B cell (primary cell): ENCODE measurements at regions not wholly inside any gene's neighbourhood (a gene's known extent, or its start where the extent isn't known, plus 50 kb on each side); places are given as distances from the start of the nearest gene placed in this dataset.

Source experiments
- ATAC-seq: fragments of 200-7000 bp; cut with Tn5 transposase; one replicate; pipeline ENCODE4 v1.10.0; 2021; ENCODE audit warnings: low read depth, mild to moderate bottlenecking, moderate number of reproducible peaks, moderate library complexity
- CTCF ChIA-PET: fragments of 350-600 bp; sonication (Branson Sonifier 250); formaldehyde crosslinking; loops from one replicate; lab custom pipeline; 2021; ENCODE audit warnings: antibody characterized with exemption, inconsistent platforms; lab: Charles Lee
- POLR2A ChIA-PET: fragments of 350-600 bp; sonication (Branson Sonifier 250); formaldehyde crosslinking; loops from one replicate; lab custom pipeline; 2021; ENCODE audit warnings: antibody characterized with exemption; lab: Charles Lee
- DNase-seq: peaks from one replicate; pipeline ENCODE4 v3.0.0; 2013
- H2AFZ ChIP-seq: 2 replicates; pipeline ENCODE4 v1.6.1; 2012; ENCODE audit warnings: mild to moderate bottlenecking, low read depth, low read length; ENCODE audit not compliant: insufficient read depth, poor library complexity, severe bottlenecking
- H3K27ac ChIP-seq, 2 donors: 1 replicate in 1 of 2; 2 replicates in 1 of 2; pipeline ENCODE4 v1.5.1; 2012 to 2013; ENCODE audit warnings: low read length in 2 of 2, mild to moderate bottlenecking in 2 of 2, moderate library complexity in 1 of 2
- H3K27me3 ChIP-seq, 4 experiments: fragments of 200-600 bp in 1 of 4; sonication (generic) in 1 of 4; replicated peaks in 1 of 4; 1 replicate in 2 of 4; 2 replicates in 2 of 4; pipeline versions ENCODE4 v1.6.1 to v1.7.0; 2013 to 2016; ENCODE audit warnings: low read length in 3 of 4, mild to moderate bottlenecking in 2 of 4, mixed read lengths in 1 of 4, moderate library complexity in 1 of 4; ENCODE audit not compliant: insufficient read depth in 4 of 4, control insufficient read depth in 3 of 4; ENCODE audit errors: control extremely low read depth in 1 of 4
- H3K36me3 ChIP-seq, 2 experiments: replicated peaks in 1 of 2; 1 replicate in 1 of 2; 2 replicates in 1 of 2; pipeline versions ENCODE4 v1.6.1 to v1.7.1; 2013; ENCODE audit warnings: low read length in 1 of 2; ENCODE audit not compliant: insufficient read depth in 2 of 2, control insufficient read depth in 1 of 2; ENCODE audit errors: control extremely low read depth in 1 of 2, extremely low read depth in 1 of 2
- H3K4me1 ChIP-seq, 2 donors: fragments of 200-600 bp in 1 of 2; sonication (generic) in 1 of 2; 1 replicate in 1 of 2; 2 replicates in 1 of 2; pipeline versions ENCODE4 v1.5.1 to v1.6.1; 2013 to 2017; ENCODE audit warnings: low read length in 2 of 2; ENCODE audit not compliant: control insufficient read depth in 2 of 2, insufficient read depth in 2 of 2
- H3K4me2 ChIP-seq: replicated peaks from 2 replicates; pipeline ENCODE3; 2012; ENCODE audit warnings: mild to moderate bottlenecking, low read depth, low read length; ENCODE audit not compliant: poor library complexity, severe bottlenecking
- H3K4me3 ChIP-seq, 5 experiments: fragments of 200-600 bp in 1 of 5; sonication (generic) in 1 of 5; 1 replicate in 3 of 5; 2 replicates in 2 of 5; pipeline versions ENCODE4 v1.5.1 to v1.7.0; 2011 to 2016; ENCODE audit warnings: low read length in 4 of 5, mild to moderate bottlenecking in 4 of 5, low read depth in 2 of 5, control low read depth in 1 of 5, moderate library complexity in 1 of 5; ENCODE audit not compliant: insufficient read depth in 1 of 5; ENCODE audit errors: control extremely low read depth in 1 of 5, extremely low read depth in 1 of 5
- H3K79me2 ChIP-seq: fragments of 200-600 bp; sonication (generic); one replicate; pipeline ENCODE4 v1.6.0; 2016; ENCODE audit warnings: low read length; ENCODE audit not compliant: control insufficient read depth, insufficient read depth
- H3K9ac ChIP-seq: fragments of 200-600 bp; sonication (generic); 2 replicates; pipeline ENCODE4 v1.6.1; 2017; ENCODE audit warnings: mild to moderate bottlenecking, low read length, moderate library complexity
- H3K9me3 ChIP-seq, 3 donors: one replicate each; pipeline versions ENCODE4 v1.6.1 to v1.7.1; 2013; ENCODE audit warnings: low read length in 2 of 3; ENCODE audit not compliant: control insufficient read depth in 2 of 3, insufficient read depth in 1 of 3; ENCODE audit errors: control extremely low read depth in 1 of 3
- H4K20me1 ChIP-seq: 2 replicates; pipeline ENCODE4 v1.6.0; 2012; ENCODE audit warnings: mild to moderate bottlenecking, low read length; ENCODE audit not compliant: insufficient read depth, control insufficient read depth, poor library complexity, severe bottlenecking
- H3K27ac Mint-ChIP-seq: one replicate; pipeline ENCODE4 v1.8.0; 2021; ENCODE audit warnings: mixed read lengths
- H3K27me3 Mint-ChIP-seq: one replicate; pipeline ENCODE4 v1.8.0; 2021; ENCODE audit warnings: mixed read lengths
- H3K4me1 Mint-ChIP-seq: one replicate; pipeline ENCODE4 v1.8.0; 2021; ENCODE audit warnings: mixed read lengths
- H3K4me3 Mint-ChIP-seq: one replicate; pipeline ENCODE4 v1.8.0; 2021; ENCODE audit warnings: mixed read lengths
- H3K9me3 Mint-ChIP-seq: one replicate; pipeline ENCODE4 v1.8.0; 2022; ENCODE audit warnings: mixed read lengths; ENCODE audit not compliant: insufficient read depth
- EZH2 ChIP-seq: IDR thresholded peaks from 2 replicates; pipeline ENCODE4 v1.6.1; 2012; ENCODE audit warnings: borderline replicate concordance, low read depth, mild to moderate bottlenecking, moderate library complexity, low read length; ENCODE audit not compliant: insufficient read depth, poor library complexity, severe bottlenecking
- WGBS: methylation state at CpG from one replicate; pipeline ENCODE4 v1.1.5; 2013; ENCODE audit warnings: missing lambda C conversion rate; ENCODE audit not compliant: insufficient coverage; 5-methylcytosine and 5-hydroxymethylcytosine counted together
- intact Hi-C: fragments of 100-400 bp; cut with micrococcal nuclease; formaldehyde crosslinking; loops from one replicate; pipeline ENCODE4 v1.10.0; 2022
- TF ChIP-seq, protein P1 (sequence below): fragments of 200-600 bp; IDR thresholded peaks from one replicate; pipeline ENCODE4 v1.8.0; 2022; ENCODE audit warnings: antibody characterized with exemption, mild to moderate bottlenecking

DNA sequence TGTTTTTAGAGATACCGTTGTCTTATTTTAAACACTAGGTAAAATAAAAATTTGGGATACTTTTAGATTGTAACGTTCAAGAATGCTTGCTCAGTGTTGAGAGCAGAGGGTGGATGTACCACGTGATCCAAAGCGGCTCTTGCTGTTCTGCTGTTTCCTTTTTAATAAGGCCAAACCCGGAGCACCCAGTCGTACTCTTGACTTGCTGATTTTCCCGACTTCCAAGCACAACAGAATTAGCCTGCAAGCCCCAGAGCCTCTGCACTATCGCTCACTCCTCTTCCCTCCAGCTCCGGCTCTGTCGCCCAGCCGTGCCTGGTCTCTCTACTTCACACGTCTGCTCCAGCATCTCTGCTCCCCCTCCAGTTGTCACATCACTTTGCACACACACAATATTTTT, 77.3 kb downstream of the EMP1 start:
- CTCF ChIA-PET: interaction anchor here (1.1 kb wide), 1 partner anchor 11 kb away, joined by 3 read pairs; no protein-coding TSS in a partner anchor
- H3K4me1 Mint-ChIP-seq: peaks cover 6% of the 10 kb centered on the region
- H3K27ac Mint-ChIP-seq: no peak overlapping the region
- intact Hi-C loops: no loop called here
- Histone ChIP-seq H4K20me1 (no peaks in the 10 kb centered on the region), H3K27me3 (peaks cover 0 to 33% (median 10%) of the 10 kb centered on the region in 4 experiments), H3K36me3 (no peaks in the 10 kb centered on the region), H3K9ac (no peak overlapping the region), H3K79me2 (no peaks in the 10 kb centered on the region), H3K9me3 (peaks cover 0 to 5% (median 0%) of the 10 kb centered on the region in 3 donors), H3K27ac (no peak overlapping the region), H2AFZ (no peak overlapping the region), H3K4me1 (peaks cover 4 to 5% of the 10 kb centered on the region in 2 donors), H3K4me3 (no peak overlapping the region), H3K4me2 (no peak overlapping the region)
- H3K4me3 Mint-ChIP-seq: no peak overlapping the region
- DNase-seq: no peak
- no peak for ATAC-seq
- POLR2A ChIA-PET: no interaction called here
- 79% methylated on average over 11 of the region's 12 CpGs for WGBS
- TF ChIP-seq, protein P1, sequence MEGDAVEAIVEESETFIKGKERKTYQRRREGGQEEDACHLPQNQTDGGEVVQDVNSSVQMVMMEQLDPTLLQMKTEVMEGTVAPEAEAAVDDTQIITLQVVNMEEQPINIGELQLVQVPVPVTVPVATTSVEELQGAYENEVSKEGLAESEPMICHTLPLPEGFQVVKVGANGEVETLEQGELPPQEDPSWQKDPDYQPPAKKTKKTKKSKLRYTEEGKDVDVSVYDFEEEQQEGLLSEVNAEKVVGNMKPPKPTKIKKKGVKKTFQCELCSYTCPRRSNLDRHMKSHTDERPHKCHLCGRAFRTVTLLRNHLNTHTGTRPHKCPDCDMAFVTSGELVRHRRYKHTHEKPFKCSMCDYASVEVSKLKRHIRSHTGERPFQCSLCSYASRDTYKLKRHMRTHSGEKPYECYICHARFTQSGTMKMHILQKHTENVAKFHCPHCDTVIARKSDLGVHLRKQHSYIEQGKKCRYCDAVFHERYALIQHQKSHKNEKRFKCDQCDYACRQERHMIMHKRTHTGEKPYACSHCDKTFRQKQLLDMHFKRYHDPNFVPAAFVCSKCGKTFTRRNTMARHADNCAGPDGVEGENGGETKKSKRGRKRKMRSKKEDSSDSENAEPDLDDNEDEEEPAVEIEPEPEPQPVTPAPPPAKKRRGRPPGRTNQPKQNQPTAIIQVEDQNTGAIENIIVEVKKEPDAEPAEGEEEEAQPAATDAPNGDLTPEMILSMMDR: no peak
- TF ChIP-seq EZH2: no peak
- peaks cover 52% of the 10 kb centered on the region for H3K27me3 Mint-ChIP-seq
- H3K9me3 Mint-ChIP-seq: no peaks in the 10 kb centered on the region

DNA sequence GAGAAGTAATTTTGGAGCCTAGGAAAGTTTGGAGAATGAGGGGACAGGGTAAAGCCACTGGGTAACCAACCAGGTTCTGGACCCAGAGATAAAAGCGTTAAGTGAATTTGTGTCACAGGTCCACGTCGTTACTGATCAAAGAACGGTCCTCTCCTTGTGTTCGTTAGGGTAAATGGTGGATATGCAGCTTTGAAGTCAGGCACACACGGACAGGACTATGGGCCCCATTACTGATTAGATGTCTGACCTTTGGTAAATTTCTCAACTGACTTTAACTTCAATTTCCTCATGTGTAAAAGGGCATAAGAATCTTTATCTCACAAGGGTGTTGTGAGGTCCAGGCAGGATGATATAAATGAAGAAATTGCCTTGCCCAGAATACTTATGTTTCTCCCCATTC, 76.6 kb downstream of the EMP1 start:
- 100% methylated on average over 3 of the region's 6 CpGs for WGBS
- Histone ChIP-seq H3K4me3 (no peak overlapping the region), H2AFZ (no peak overlapping the region), H3K9ac (no peak overlapping the region), H3K9me3 (peaks cover 0 to 9% (median 2%) of the 10 kb centered on the region in 3 donors), H3K27ac (no peak overlapping the region), H3K36me3 (no peaks in the 10 kb centered on the region), H3K4me2 (no peak overlapping the region), H4K20me1 (no peaks in the 10 kb centered on the region), H3K79me2 (no peaks in the 10 kb centered on the region), H3K27me3 (peaks cover 0 to 28% (median 8%) of the 10 kb centered on the region in 4 experiments), H3K4me1 (peaks cover 2 to 3% of the 10 kb centered on the region in 2 donors)
- TF ChIP-seq EZH2: no peak
- TF ChIP-seq, protein P1: no peak
- no peak overlapping the region for H3K4me3 Mint-ChIP-seq
- POLR2A ChIA-PET: no interaction called here
- ATAC-seq (no peak), DNase-seq (no peak)
- no peaks in the 10 kb centered on the region for H3K9me3 Mint-ChIP-seq
- intact Hi-C loops: no loop called here
- CTCF ChIA-PET: no interaction called here
- peaks cover 4% of the 10 kb centered on the region for H3K4me1 Mint-ChIP-seq
- peaks cover 49% of the 10 kb centered on the region for H3K27me3 Mint-ChIP-seq
- no peak overlapping the region for H3K27ac Mint-ChIP-seq
